H7 (cell line): ENCODE measurements at regions not wholly inside any gene's neighbourhood (a gene's known extent, or its start where the extent isn't known, plus 50 kb on each side); places are given as distances from the start of the nearest gene placed in this dataset.

Source experiments
- DNase-seq: peaks from one replicate; pipeline ENCODE4 v3.0.0; 2012
- H3K27me3 ChIP-seq: 2 replicates; pipeline ENCODE4 v1.6.0; 2011; ENCODE audit warnings: mild to moderate bottlenecking, low read length; ENCODE audit not compliant: control insufficient read depth, insufficient read depth
- H3K36me3 ChIP-seq: replicated peaks from 2 replicates; pipeline ENCODE4 v1.5.1; 2011; ENCODE audit warnings: low read length; ENCODE audit not compliant: control insufficient read depth, insufficient read depth
- H3K4me3 ChIP-seq: 2 replicates; pipeline ENCODE4 v1.5.1; 2011; ENCODE audit warnings: low read depth, mild to moderate bottlenecking, control low read depth, low read length, moderate library complexity; ENCODE audit not compliant: insufficient read depth

DNA sequence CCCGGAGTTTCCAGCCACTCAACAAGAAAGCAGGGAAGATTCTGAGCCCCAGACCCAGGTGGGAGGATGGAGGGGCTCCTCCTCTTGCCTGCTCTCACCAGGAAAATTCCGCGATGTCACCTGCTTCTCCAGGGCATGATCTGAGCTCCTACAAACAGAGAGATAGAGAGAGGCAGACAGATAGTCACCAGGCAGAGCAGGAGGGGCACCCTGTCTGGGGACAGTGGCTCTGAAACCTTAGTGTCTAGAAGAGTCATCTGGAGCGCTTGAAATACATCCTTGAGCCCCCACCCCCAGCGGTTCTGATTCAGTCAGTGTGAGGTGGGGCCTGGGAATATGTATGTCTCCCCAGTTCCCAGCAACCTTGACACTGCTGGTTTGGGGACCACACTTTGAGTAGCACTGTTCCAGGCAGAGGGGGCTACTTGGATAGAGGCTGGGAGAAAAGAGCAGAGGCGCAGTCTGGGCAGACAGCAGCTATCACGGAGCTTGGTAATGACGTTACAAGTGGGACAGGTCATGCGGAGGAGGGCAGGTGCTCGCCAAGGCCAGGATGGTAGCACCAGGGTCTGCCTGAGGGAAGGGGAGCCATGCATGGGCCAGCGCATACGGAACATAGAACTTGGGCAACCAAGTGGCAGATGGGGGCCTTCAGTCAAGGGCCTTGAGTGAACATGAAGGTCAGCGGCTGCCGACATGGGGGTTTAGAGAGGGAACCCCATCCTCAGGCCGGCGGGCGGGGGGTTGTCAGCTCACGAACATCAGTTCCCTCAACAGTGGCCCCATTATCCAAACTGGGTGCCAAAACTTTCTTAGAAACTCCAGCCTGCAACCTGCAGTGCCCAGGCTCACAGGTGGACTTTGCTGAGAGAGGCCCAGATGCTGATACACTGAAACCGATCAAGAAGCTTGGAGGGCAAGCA, 60.9 kb upstream of the MYEOV start:
- no peak overlapping the region for H3K4me3 ChIP-seq
- no peaks in the 10 kb centered on the region for H3K36me3 ChIP-seq
- no peak for DNase-seq
- H3K27me3 ChIP-seq, result no peaks in the 10 kb centered on the region

- H3K27me3 ChIP-seq, result no peaks in the 10 kb centered on the region
- no peak overlapping the region for H3K4me3 ChIP-seq
- DNase-seq, result no peak
- no peaks in the 10 kb centered on the region for H3K36me3 ChIP-seq
These were observed 60.0 kb upstream of the MYEOV start for GRCh38 chr11:69233744-69234570.

- no peaks in the 10 kb centered on the region for H3K27me3 ChIP-seq
- H3K36me3 ChIP-seq, result no peaks in the 10 kb centered on the region
- no peak overlapping the region for H3K4me3 ChIP-seq
- DNase-seq, result no peak
These were observed 58.9 kb upstream of the MYEOV start for GRCh38 chr11:69234740-69235710.

DNA sequence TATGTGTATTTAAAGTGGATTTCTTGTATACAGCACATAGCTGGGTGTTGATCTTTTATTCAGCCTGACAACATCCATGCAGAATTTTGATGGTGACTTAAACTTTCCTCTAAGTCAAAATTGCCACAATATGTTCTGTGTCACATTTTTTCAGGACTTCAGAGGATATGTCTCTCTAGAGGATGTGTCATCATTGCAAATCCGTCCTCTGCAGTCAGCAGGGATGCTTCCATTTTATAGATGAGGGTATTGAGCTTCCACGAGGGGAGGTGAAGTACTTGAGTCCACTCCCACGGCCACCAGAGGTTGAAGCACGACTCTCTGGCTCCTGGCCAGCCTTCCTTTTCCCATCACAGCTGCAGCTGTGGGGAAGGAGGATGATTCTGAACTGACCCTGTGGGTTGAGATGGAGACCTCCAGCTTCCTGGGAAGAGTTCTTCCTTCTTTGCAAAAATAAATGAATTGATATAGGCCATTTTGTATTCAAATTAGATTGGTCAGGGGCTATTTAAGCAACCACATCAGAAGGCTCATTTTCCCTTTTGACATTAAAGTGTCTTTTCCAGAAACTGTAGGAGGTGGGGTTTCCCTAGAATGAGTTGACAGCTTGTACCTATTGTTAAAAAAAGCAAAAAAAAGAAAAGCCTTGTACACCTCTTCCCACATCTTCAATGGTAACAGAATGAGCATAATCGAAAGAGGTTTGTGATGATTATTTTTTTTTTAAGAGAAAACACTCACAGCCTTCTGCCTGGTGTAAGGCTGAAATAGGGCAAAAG, 55.2 kb upstream of the MYEOV start:
- no peak overlapping the region for H3K4me3 ChIP-seq
- no peaks in the 10 kb centered on the region for H3K36me3 ChIP-seq
- no peaks in the 10 kb centered on the region for H3K27me3 ChIP-seq
- DNase-seq, result no peak

- H3K4me3 ChIP-seq, result no peak overlapping the region
- H3K27me3 ChIP-seq, result no peaks in the 10 kb centered on the region
- H3K36me3 ChIP-seq, result no peaks in the 10 kb centered on the region
- no peak for DNase-seq
These were observed 54.3 kb upstream of the MYEOV start for GRCh38 chr11:69239641-69240040.

GRCh38 chr11:69240332-69241074, 53.5 kb upstream of the MYEOV start:
- H3K36me3 ChIP-seq, result no peaks in the 10 kb centered on the region
- DNase-seq, result peak; percentile 72
- no peaks in the 10 kb centered on the region for H3K27me3 ChIP-seq
- H3K4me3 ChIP-seq, result no peak overlapping the region

DNA sequence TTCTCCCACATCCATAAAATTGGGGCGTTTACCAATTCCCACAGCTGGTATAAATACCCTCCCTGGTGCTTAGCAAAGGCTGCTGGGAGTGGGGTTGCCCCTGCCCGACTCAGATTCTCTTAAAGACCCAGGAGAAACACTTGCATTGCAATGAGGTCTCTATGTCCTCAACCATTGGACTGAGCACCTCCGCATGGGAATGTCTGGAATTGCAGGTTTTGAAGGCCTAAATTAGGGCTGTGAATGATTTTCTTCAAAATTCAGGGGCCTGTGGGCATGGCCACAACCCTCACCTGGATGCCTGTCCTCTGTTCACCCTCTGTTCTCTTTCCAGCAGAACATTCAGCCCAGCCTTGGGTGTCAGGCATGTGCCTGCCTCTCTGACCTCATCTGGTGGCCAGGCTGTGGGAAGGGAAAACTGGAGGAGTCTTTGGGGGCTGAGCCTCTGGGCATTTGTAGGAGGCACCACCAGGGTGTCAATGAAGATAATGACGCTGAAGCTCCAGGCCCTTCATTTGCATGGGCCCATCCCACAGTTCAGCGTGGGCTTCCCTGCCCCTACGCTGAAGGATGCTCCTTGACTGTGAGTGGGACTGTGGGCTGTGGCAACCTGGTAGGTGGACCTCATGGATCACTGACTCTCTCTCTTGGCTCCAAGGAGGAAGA, 52.7 kb upstream of the MYEOV start:
- no peaks in the 10 kb centered on the region for H3K36me3 ChIP-seq
- H3K27me3 ChIP-seq, result no peaks in the 10 kb centered on the region
- DNase-seq, result no peak
- no peak overlapping the region for H3K4me3 ChIP-seq

DNA sequence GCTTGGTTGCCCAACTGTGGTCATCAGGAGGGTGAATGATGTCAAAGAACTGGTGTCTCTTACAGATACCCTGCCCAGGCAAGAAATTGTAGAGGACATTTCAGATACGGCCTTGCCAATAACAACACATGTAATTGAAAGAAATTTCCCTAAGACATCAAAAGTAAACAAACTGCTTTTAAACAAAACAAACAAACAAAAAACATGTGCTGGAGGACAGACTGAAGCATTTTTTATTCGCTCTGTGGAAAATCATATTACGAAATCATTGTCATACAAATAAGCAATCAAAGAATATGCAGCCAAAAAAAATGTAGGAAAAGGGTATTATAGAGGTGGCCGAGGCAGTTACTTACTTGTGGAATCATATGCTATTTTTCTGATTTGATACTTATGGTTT, 52.1 kb upstream of the MYEOV start:
- DNase-seq, result no peak
- no peaks in the 10 kb centered on the region for H3K36me3 ChIP-seq
- no peak overlapping the region for H3K4me3 ChIP-seq
- no peaks in the 10 kb centered on the region for H3K27me3 ChIP-seq

GRCh38 chr11:69242266-69242920, 51.6 kb upstream of the MYEOV start:
- DNase-seq, result no peak
- H3K36me3 ChIP-seq, result no peaks in the 10 kb centered on the region
- H3K4me3 ChIP-seq, result no peak overlapping the region
- H3K27me3 ChIP-seq, result no peaks in the 10 kb centered on the region

DNA sequence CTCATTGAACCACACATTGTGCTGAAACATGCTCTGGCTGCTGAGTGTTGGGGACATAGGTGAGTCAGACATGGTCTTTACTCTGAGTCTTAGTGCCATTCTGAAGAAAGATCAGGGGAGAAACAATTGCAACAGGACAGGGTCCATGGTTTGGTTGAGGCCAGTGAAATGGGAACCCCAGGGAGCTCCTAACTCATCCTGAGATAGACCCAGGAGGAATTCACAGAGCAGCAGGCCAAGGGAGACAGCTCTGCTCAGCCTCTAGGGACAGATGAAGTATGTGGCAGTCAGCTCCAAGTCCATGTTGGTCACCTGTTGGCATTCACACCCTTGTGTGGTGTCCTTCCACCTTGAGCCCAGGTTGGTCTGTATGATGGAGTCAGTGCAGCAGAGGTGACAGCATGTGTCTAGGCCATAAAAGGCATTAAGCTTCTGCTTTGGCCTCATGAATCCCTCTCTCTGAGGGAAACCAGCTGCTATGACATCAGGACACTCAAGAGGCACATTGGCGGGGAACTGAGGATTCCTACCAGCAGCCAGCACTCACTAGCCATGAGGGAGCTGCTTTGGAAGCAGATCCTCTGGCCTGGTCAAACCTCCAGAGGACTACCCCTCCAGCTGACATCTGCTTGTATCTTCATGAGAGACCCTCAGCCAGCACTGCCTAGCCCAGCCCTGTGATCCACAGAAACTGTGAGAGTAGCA, 50.3 kb upstream of the MYEOV start:
- no peak overlapping the region for H3K4me3 ChIP-seq
- no peaks in the 10 kb centered on the region for H3K27me3 ChIP-seq
- H3K36me3 ChIP-seq, result no peaks in the 10 kb centered on the region
- no peak for DNase-seq
